ENCODE measurements at regions not wholly inside any gene's neighbourhood (a gene's known extent, or its start where the extent isn't known, plus 50 kb on each side); places are given as distances from the start of the nearest gene placed in this dataset.

- no TSS peak for BruUV-seq (replicated peaks)
- no peaks in the 10 kb centered on the region for H3K27me3 ChIP-seq (ENCODE audit: control insufficient read depth in 2 of 2, insufficient read depth in 2 of 2, low read length in 2 of 2)
- intact Hi-C loops (cut with micrococcal nuclease), result no loop called here
- H4K20me1 ChIP-seq (replicated peaks; ENCODE audit: control insufficient read depth, extremely low read depth, insufficient read depth, low read length), result no peaks in the 10 kb centered on the region
- ChIA-PET POLR2A (no interaction called here), CTCF (no interaction called here)
- H3K9me1 ChIP-seq (replicated peaks; ENCODE audit: control insufficient read depth, extremely low read depth, insufficient read depth, low read length), result no peaks in the 10 kb centered on the region
- H3K4me3 ChIP-seq (replicated peaks in 1 of 3; ENCODE audit: insufficient read depth in 1 of 3, low read depth in 1 of 3, low read length in 3 of 3), result no peak overlapping the region
- TF ChIP-seq POLR2AphosphoS5 (IDR thresholded peaks at IDR 0.05; ENCODE audit: insufficient read depth, low read depth, low read length) (no peak), CTCF (IDR thresholded peaks at IDR 0.05; ENCODE audit: extremely low read depth in 1 of 2, insufficient read depth in 1 of 2, low read depth in 1 of 2, low read length in 2 of 2) (no peak), MAX (IDR thresholded peaks at IDR 0.05; ENCODE audit: insufficient read depth, insufficient read length) (no peak), MYC (IDR thresholded peaks at IDR 0.05; ENCODE audit: low read depth, low read length) (no peak), JUN (IDR thresholded peaks at IDR 0.05; ENCODE audit: borderline replicate concordance, insufficient read depth, insufficient read length, low read depth) (no peak), POLR2A (IDR thresholded peaks at IDR 0.05; ENCODE audit: low read depth, low read length) (no peak), GATA2 (IDR thresholded peaks at IDR 0.05; ENCODE audit: insufficient read depth, insufficient read length, low read depth, low read length) (no peak), FOS (IDR thresholded peaks at IDR 0.05; ENCODE audit: borderline replicate concordance, insufficient read depth, low read length) (no peak), EZH2 (IDR thresholded peaks at IDR 0.05; ENCODE audit: borderline replicate concordance, low read depth, low read length, severe bottlenecking) (no peak)
- no peaks in the 10 kb centered on the region for H3K36me3 ChIP-seq (ENCODE audit: control insufficient read depth in 2 of 2, extremely low read depth in 1 of 2, insufficient read depth in 2 of 2, low read length in 2 of 2)
- H3K9ac ChIP-seq (replicated peaks; ENCODE audit: extremely low read depth, insufficient read depth, low read length), result no peak overlapping the region
- peaks cover 2% of the 10 kb centered on the region for H3K9me3 ChIP-seq (replicated peaks; ENCODE audit: control insufficient read depth, insufficient read depth, low read length)
- H3K27ac ChIP-seq (ENCODE audit: insufficient read depth, low read depth, low read length), result no peak overlapping the region
- dilution Hi-C loops (cut with MboI; ENCODE audit: extremely low pct_ligation_motif_present, low sequenced_read_pairs), result no loop called here
- no peaks in the 10 kb centered on the region for H3K79me2 ChIP-seq (ENCODE audit: control insufficient read depth, insufficient read depth, low read length)
- DNase-seq (ENCODE audit: low read depth, low spot score) (no peak), FAIRE-seq (no peak)
- no peaks in the 10 kb centered on the region for H3K4me1 ChIP-seq (ENCODE audit: control insufficient read depth, extremely low read depth, insufficient read depth, low read length)
- no peak overlapping the region for H2AFZ ChIP-seq (ENCODE audit: low read depth, low read length)
- no peak overlapping the region for H3K4me2 ChIP-seq (ENCODE audit: insufficient read depth, low read length)
Measured at GRCh38 chr12:127119600-127120140, 1147.3 kb upstream of the TMEM132C start.

Measured in endothelial cell of umbilical vein (primary cell).